Spleen (tissue), 11 donors: ENCODE measurements at regions not wholly inside any gene's neighbourhood (a gene's known extent, or its start where the extent isn't known, plus 50 kb on each side); places are given as distances from the start of the nearest gene placed in this dataset.

Experiments
- DNase-seq: peaks from one replicate; pipeline ENCODE4 v3.0.0-alpha.2; 2020
- H3K27ac ChIP-seq, 8 donors: fragments of 200-600 bp; sonication (generic) in 7 of 8; 1 replicate in 4 of 8; 2 replicates in 4 of 8; pipeline versions ENCODE4 v1.5.0 to v1.8.0; 2016 to 2021; ENCODE audit warnings: inconsistent platforms in 4 of 8, mild to moderate bottlenecking in 4 of 8, moderate library complexity in 1 of 8
- H3K27me3 ChIP-seq, 7 donors: fragments of 200-600 bp; sonication (generic) in 6 of 7; replicated peaks in 1 of 7; 1 replicate in 4 of 7; 2 replicates in 3 of 7; pipeline versions ENCODE4 v1.5.0 to v1.8.0; 2016 to 2021; ENCODE audit warnings: inconsistent platforms in 3 of 7, mild to moderate bottlenecking in 1 of 7
- H3K36me3 ChIP-seq, 6 donors: fragments of 200-600 bp; sonication (generic) in 5 of 6; 1 replicate in 4 of 6; 2 replicates in 2 of 6; pipeline versions ENCODE4 v1.5.0 to v1.8.0; 2016 to 2021; ENCODE audit warnings: inconsistent platforms in 2 of 6
- H3K4me1 ChIP-seq, 6 donors: fragments of 200-600 bp; sonication (generic) in 5 of 6; 1 replicate in 3 of 6; 2 replicates in 3 of 6; pipeline versions ENCODE4 v1.5.0 to v1.8.0; 2016 to 2021; ENCODE audit warnings: inconsistent platforms in 3 of 6
- H3K4me3 ChIP-seq, 8 donors: fragments of 200-600 bp; sonication (generic) in 7 of 8; 1 replicate in 4 of 8; 2 replicates in 4 of 8; pipeline versions ENCODE4 v1.5.0 to v1.8.0; 2016 to 2021; ENCODE audit warnings: inconsistent platforms in 4 of 8, mild to moderate bottlenecking in 4 of 8, moderate library complexity in 2 of 8
- H3K9me3 ChIP-seq, 8 donors: fragments of 200-600 bp; sonication (generic) in 7 of 8; 1 replicate in 4 of 8; 2 replicates in 4 of 8; pipeline versions ENCODE4 v1.5.0 to v1.8.0; 2016 to 2021; ENCODE audit warnings: inconsistent platforms in 4 of 8
- POLR2A ChIP-seq, 3 donors: fragments of 450-650 bp; IDR thresholded peaks; one replicate each; pipeline ENCODE4 v1.5.1; 2017; ENCODE audit warnings: antibody characterized with exemption in 3 of 3, mild to moderate bottlenecking in 1 of 3
- POLR2AphosphoS5 ChIP-seq, 3 donors: sonication (generic); formaldehyde crosslinking; IDR thresholded peaks; one replicate each; pipeline ENCODE4 v1.5.1; 2017; ENCODE audit warnings: antibody characterized with exemption in 3 of 3
- WGBS, 5 donors: extraction: QIAGEN DNeasy Blood & Tissue Kit in 3 of 5; methylation state at CpG; one replicate each; pipeline versions ENCODE4 v1.1.5 to v1.1.7; 2013 to 2018; 5-methylcytosine and 5-hydroxymethylcytosine counted together
- intact Hi-C: fragments of 100-400 bp; cut with DNase I; formaldehyde crosslinking; loops from one replicate; pipeline ENCODE4 v1.15.0; 2023; ENCODE audit warnings: low total_unique reads
- TF ChIP-seq, protein P1 (sequence below), 11 experiments: fragments of 200-600 bp in 7 of 11; fragments of 450-650 bp in 4 of 11; sonication (generic) in 4 of 11; IDR thresholded peaks in 8 of 11; conservative IDR thresholded peaks in 3 of 11; 1 replicate in 7 of 11; 2 replicates in 4 of 11; pipeline versions ENCODE4 v1.4.0 to v1.8.0; 2016 to 2021; ENCODE audit warnings: antibody characterized with exemption in 11 of 11, inconsistent platforms in 4 of 11, mild to moderate bottlenecking in 1 of 11
- donor health status: healthy with polysubstance abuse.
- donor health status: DM: no; HTN: no; CAD: no; lungs with moderate emphysema.
- donor health status: DM: no; HTN: no; CAD: no.
- donor health status: Bipolar disorder and iron deficiency.
- donor health status: healthy.
- donor health status: DM: no; HTN: no; CAD: no.
- donor health status: DM: yes; HTN: yes; CAD: no.

- WGBS, 5 donors, result 39 to 63% (median 49%) methylated on average over 1 of the region's 1 CpG
- DNase-seq, result no peak
These were observed 79.6 kb downstream of the ZC3H11B start for GRCh38 chr1:219533280-219533679.

GRCh38 chr1:219529116-219529515 lies 83.8 kb downstream of the ZC3H11B start:
- no peak overlapping the region for H3K27ac ChIP-seq
- DNase-seq, result no peak
- intact Hi-C loops, result no loop called here
- H3K4me1 ChIP-seq, result no peaks in the 10 kb centered on the region
- 49 to 67% (median 64%) methylated on average over 2 of the region's 2 CpGs for WGBS, 5 donors
- no peaks in the 10 kb centered on the region for H3K9me3 ChIP-seq
- TF ChIP-seq POLR2A (IDR thresholded peaks at IDR 0.05) (no peak), POLR2AphosphoS5 (IDR thresholded peaks at IDR 0.05) (no peak)
- TF ChIP-seq, protein P1, sequence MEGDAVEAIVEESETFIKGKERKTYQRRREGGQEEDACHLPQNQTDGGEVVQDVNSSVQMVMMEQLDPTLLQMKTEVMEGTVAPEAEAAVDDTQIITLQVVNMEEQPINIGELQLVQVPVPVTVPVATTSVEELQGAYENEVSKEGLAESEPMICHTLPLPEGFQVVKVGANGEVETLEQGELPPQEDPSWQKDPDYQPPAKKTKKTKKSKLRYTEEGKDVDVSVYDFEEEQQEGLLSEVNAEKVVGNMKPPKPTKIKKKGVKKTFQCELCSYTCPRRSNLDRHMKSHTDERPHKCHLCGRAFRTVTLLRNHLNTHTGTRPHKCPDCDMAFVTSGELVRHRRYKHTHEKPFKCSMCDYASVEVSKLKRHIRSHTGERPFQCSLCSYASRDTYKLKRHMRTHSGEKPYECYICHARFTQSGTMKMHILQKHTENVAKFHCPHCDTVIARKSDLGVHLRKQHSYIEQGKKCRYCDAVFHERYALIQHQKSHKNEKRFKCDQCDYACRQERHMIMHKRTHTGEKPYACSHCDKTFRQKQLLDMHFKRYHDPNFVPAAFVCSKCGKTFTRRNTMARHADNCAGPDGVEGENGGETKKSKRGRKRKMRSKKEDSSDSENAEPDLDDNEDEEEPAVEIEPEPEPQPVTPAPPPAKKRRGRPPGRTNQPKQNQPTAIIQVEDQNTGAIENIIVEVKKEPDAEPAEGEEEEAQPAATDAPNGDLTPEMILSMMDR (IDR thresholded peaks at IDR 0.05 in 8 of 11, conservative IDR thresholded peaks at IDR 0.05 in 3 of 11), result no peak
- H3K4me3 ChIP-seq, result no peak overlapping the region
- no peaks in the 10 kb centered on the region for H3K36me3 ChIP-seq
- H3K27me3 ChIP-seq, result no peaks in the 10 kb centered on the region

More at GRCh38 chr1:219533280-219533679, 79.6 kb downstream of the ZC3H11B start:
- TF ChIP-seq, protein P1 (IDR thresholded peaks at IDR 0.05 in 8 of 11, conservative IDR thresholded peaks at IDR 0.05 in 3 of 11), result no peak
- TF ChIP-seq POLR2A (IDR thresholded peaks at IDR 0.05) (no peak), POLR2AphosphoS5 (IDR thresholded peaks at IDR 0.05) (no peak)
- Histone ChIP-seq H3K27me3 (no peaks in the 10 kb centered on the region), H3K4me3 (no peak overlapping the region), H3K27ac (no peak overlapping the region), H3K9me3 (no peaks in the 10 kb centered on the region), H3K4me1 (no peaks in the 10 kb centered on the region), H3K36me3 (no peaks in the 10 kb centered on the region)
- intact Hi-C loops, result no loop called here

DNA sequence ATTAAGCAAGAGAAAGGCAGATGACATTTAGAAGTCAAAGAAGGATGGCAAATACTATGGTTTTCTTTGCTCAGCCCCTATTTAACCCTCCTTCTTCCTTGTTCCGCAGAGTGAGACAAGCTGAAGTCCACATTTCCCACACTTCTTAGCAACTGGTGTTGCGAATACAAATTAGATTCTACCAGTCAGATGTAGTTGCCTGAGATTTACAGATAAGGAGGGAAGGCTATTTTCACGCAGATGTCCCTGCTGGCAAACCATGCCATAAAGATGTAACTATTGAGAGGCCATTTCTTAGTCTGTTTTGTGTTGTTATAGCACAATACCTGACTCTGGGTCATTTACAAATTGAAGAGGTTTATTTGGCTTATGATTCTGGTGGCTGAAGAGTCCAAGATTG lies 84.3 kb downstream of the ZC3H11B start:
- H3K36me3 ChIP-seq, result no peaks in the 10 kb centered on the region
- no peak overlapping the region for H3K4me3 ChIP-seq
- H3K27ac ChIP-seq, result no peak overlapping the region
- no peaks in the 10 kb centered on the region for H3K4me1 ChIP-seq
- no peak for DNase-seq
- intact Hi-C loops, result no loop called here
- TF ChIP-seq POLR2AphosphoS5 (IDR thresholded peaks at IDR 0.05), result no peak
- TF ChIP-seq, protein P1 (IDR thresholded peaks at IDR 0.05 in 8 of 11, conservative IDR thresholded peaks at IDR 0.05 in 3 of 11), result no peak
- no peaks in the 10 kb centered on the region for H3K9me3 ChIP-seq
- no peaks in the 10 kb centered on the region for H3K27me3 ChIP-seq
- 85 to 98% (median 92%) methylated on average over 3 of the region's 3 CpGs for WGBS, 5 donors

- DNase-seq, result no peak
- H3K27me3 ChIP-seq, result no peaks in the 10 kb centered on the region
- no peaks in the 10 kb centered on the region for H3K9me3 ChIP-seq
- H3K4me3 ChIP-seq, result no peak overlapping the region
- intact Hi-C loops, result no loop called here
- H3K27ac ChIP-seq, result no peak overlapping the region
- WGBS, 5 donors, result 76 to 87% (median 80%) methylated on average over 3 of the region's 3 CpGs
- no peak for TF ChIP-seq POLR2AphosphoS5 (IDR thresholded peaks at IDR 0.05)
- TF ChIP-seq, protein P1 (IDR thresholded peaks at IDR 0.05 in 8 of 11, conservative IDR thresholded peaks at IDR 0.05 in 3 of 11), result no peak
- no peak for TF ChIP-seq POLR2A (IDR thresholded peaks at IDR 0.05)
- H3K36me3 ChIP-seq, result no peaks in the 10 kb centered on the region
- H3K4me1 ChIP-seq, result no peaks in the 10 kb centered on the region
These were observed 84.9 kb downstream of the ZC3H11B start for GRCh38 chr1:219527994-219528393.
